Endodermal cell (in vitro differentiated cells): ENCODE measurements at regions not wholly inside any gene's neighbourhood (a gene's known extent, or its start where the extent isn't known, plus 50 kb on each side); places are given as distances from the start of the nearest gene placed in this dataset.

Source experiments
- DNase-seq: peaks from one replicate; pipeline ENCODE4 v3.0.0-alpha.2; 2017
- H3K27ac ChIP-seq: 2 replicates; pipeline ENCODE4 v1.5.1; 2013; ENCODE audit warnings: mild to moderate bottlenecking, low read depth, low read length, moderate library complexity
- H3K27me3 ChIP-seq: 2 replicates; pipeline ENCODE4 v1.6.1; 2013; ENCODE audit warnings: mild to moderate bottlenecking, low read length, moderate library complexity; ENCODE audit not compliant: insufficient read depth, control insufficient read depth, poor library complexity, severe bottlenecking
- H3K36me3 ChIP-seq: 2 replicates; pipeline ENCODE4 v1.7.0; 2013; ENCODE audit warnings: mild to moderate bottlenecking, low read length, moderate library complexity; ENCODE audit not compliant: control insufficient read depth, insufficient read depth
- H3K4me1 ChIP-seq: one replicate; pipeline ENCODE4 v1.7.0; 2013; ENCODE audit warnings: low read length; ENCODE audit not compliant: control insufficient read depth, insufficient read depth
- H3K4me3 ChIP-seq: 2 replicates; pipeline ENCODE4 v1.5.1; 2013; ENCODE audit warnings: mild to moderate bottlenecking, low read length, moderate library complexity
- H3K9ac ChIP-seq: 2 replicates; pipeline ENCODE4 v1.6.1; 2013; ENCODE audit warnings: mild to moderate bottlenecking, low read length, moderate library complexity; ENCODE audit not compliant: poor library complexity, severe bottlenecking; ENCODE audit errors: extremely low read depth
- H3K9me3 ChIP-seq: 2 replicates; pipeline ENCODE4 v1.6.1; 2013; ENCODE audit warnings: mild to moderate bottlenecking, low read length, moderate library complexity; ENCODE audit not compliant: control insufficient read depth
- H3K27ac Mint-ChIP-seq: 2 replicates; pipeline ENCODE4 v1.8.0; 2020; ENCODE audit warnings: mixed read lengths
- H3K27me3 Mint-ChIP-seq: 2 replicates; pipeline ENCODE4 v1.8.0; 2021; ENCODE audit warnings: mild to moderate bottlenecking, mixed read lengths; ENCODE audit not compliant: insufficient read depth
- H3K36me3 Mint-ChIP-seq: 2 replicates; pipeline ENCODE4 v1.8.0; 2020; ENCODE audit warnings: low read depth, mixed read lengths
- H3K4me1 Mint-ChIP-seq: 2 replicates; pipeline ENCODE4 v1.8.0; 2020; ENCODE audit warnings: mixed read lengths
- H3K4me3 Mint-ChIP-seq: 2 replicates; pipeline ENCODE4 v1.8.0; 2020; ENCODE audit warnings: mild to moderate bottlenecking, moderate library complexity, mixed read lengths
- H3K9me3 Mint-ChIP-seq: 2 replicates; pipeline ENCODE4 v1.8.0; 2020; ENCODE audit warnings: mild to moderate bottlenecking, mixed read lengths
- CTCF ChIP-seq: fragments of 200-600 bp; sonication (generic); conservative IDR thresholded peaks from 2 replicates; pipeline ENCODE4 v1.5.0; 2021; ENCODE audit warnings: antibody characterized with exemption, mild to moderate bottlenecking
- WGBS, 2 experiments: methylation state at CpG; one replicate each; pipeline versions ENCODE4 v1.1.5 to v1.1.7; 2013; ENCODE audit warnings: missing lambda C conversion rate in 2 of 2, mixed read lengths in 1 of 2; ENCODE audit not compliant: insufficient coverage in 1 of 2, insufficient read length in 1 of 2; 5-methylcytosine and 5-hydroxymethylcytosine counted together

- H3K36me3 Mint-ChIP-seq, result no peaks in the 10 kb centered on the region
- H3K4me1 Mint-ChIP-seq, result no peaks in the 10 kb centered on the region
- no peaks in the 10 kb centered on the region for H3K27me3 ChIP-seq
- H3K27me3 Mint-ChIP-seq, result no peaks in the 10 kb centered on the region
- WGBS, 2 experiments, result 81% methylated on average over 2 of the region's 2 CpGs; no CpG with 5 or more reads in 1 of the 2 experiments
- H3K4me1 ChIP-seq, result no peaks in the 10 kb centered on the region
- H3K4me3 Mint-ChIP-seq, result no peak overlapping the region
- H3K9ac ChIP-seq, result no peak overlapping the region
- H3K9me3 ChIP-seq, result no peaks in the 10 kb centered on the region
- H3K36me3 ChIP-seq, result no peaks in the 10 kb centered on the region
- H3K9me3 Mint-ChIP-seq, result no peaks in the 10 kb centered on the region
- no peak overlapping the region for H3K4me3 ChIP-seq
- H3K27ac ChIP-seq, result no peak overlapping the region
- DNase-seq, result no peak
- TF ChIP-seq CTCF, result no peak
- H3K27ac Mint-ChIP-seq, result no peak overlapping the region
These were observed 637.8 kb downstream of the RFPL4B start for GRCh38 chr6:112984899-112985298.

GRCh38 chr6:112986321-112986720 is 639.2 kb downstream of the RFPL4B start:
- H3K4me1 Mint-ChIP-seq, result no peaks in the 10 kb centered on the region
- no peaks in the 10 kb centered on the region for H3K36me3 Mint-ChIP-seq
- TF ChIP-seq CTCF, result no peak
- Histone ChIP-seq H3K36me3 (no peaks in the 10 kb centered on the region), H3K4me3 (no peak overlapping the region), H3K4me1 (no peaks in the 10 kb centered on the region), H3K27me3 (no peaks in the 10 kb centered on the region), H3K27ac (no peak overlapping the region), H3K9me3 (no peaks in the 10 kb centered on the region), H3K9ac (no peak overlapping the region)
- WGBS, 2 experiments, result 75% methylated on average over 2 of the region's 2 CpGs; no CpG with 5 or more reads in 1 of the 2 experiments
- H3K9me3 Mint-ChIP-seq, result no peaks in the 10 kb centered on the region
- no peak overlapping the region for H3K27ac Mint-ChIP-seq
- DNase-seq, result no peak
- no peaks in the 10 kb centered on the region for H3K27me3 Mint-ChIP-seq
- H3K4me3 Mint-ChIP-seq, result no peak overlapping the region

DNA sequence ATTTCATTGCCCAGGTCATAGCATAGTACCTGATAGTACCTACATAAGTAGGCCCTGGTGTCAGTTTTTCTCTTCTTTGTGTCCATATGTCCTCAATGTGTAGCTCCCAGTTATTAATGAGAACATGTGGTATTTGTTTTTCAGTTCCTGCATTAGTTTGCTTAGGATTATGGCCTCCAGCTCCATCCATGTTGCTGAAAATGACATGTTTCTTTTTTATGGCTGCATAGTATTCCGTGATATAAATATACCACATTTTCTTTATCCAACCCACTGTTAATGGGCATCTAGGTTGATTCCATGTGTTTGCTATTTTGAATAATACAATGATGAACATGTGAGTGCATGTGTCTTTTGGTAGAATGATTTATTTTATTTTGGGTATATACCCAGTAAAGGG is 641.6 kb downstream of the RFPL4B start:
- Histone ChIP-seq H3K36me3 (no peaks in the 10 kb centered on the region), H3K9me3 (no peaks in the 10 kb centered on the region), H3K27me3 (no peaks in the 10 kb centered on the region), H3K4me1 (no peaks in the 10 kb centered on the region), H3K9ac (no peak overlapping the region), H3K4me3 (no peak overlapping the region), H3K27ac (no peak overlapping the region)
- Mint-ChIP-seq H3K27me3 (no peaks in the 10 kb centered on the region), H3K27ac (no peak overlapping the region), H3K9me3 (no peaks in the 10 kb centered on the region), H3K4me1 (no peaks in the 10 kb centered on the region), H3K4me3 (no peak overlapping the region), H3K36me3 (no peaks in the 10 kb centered on the region)
- no peak for TF ChIP-seq CTCF
- DNase-seq, result no peak
- WGBS, 2 experiments, result 88% methylated on average over 1 of the region's 1 CpG; no CpG with 5 or more reads in 1 of the 2 experiments
